H1 (cell line): ENCODE measurements at regions not wholly inside any gene's neighbourhood (a gene's known extent, or its start where the extent isn't known, plus 50 kb on each side); places are given as distances from the start of the nearest gene placed in this dataset.

Experiments used
- CTCF ChIA-PET: fragments of 300-600 bp; sonication (Branson Sonifier 250); formaldehyde crosslinking; loops from one replicate; lab custom pipeline; 2021; ENCODE audit not compliant: partially characterized antibody; lab: Charles Lee
- POLR2A ChIA-PET: fragments of 300-600 bp; sonication (Branson Sonifier 250); formaldehyde crosslinking; loops from one replicate; lab custom pipeline; 2021; ENCODE audit warnings: inconsistent platforms; ENCODE audit not compliant: partially characterized antibody; lab: Charles Lee
- DNase-seq, 2 experiments: peaks; one replicate each; pipeline versions ENCODE4 v3.0.0 to v3.0.0-alpha.2; 2010 to 2022; ENCODE audit warnings: low spot score in 2 of 2, low read depth in 1 of 2, mixed read lengths in 1 of 2
- FAIRE-seq: peaks from 2 replicates; lab custom pipeline; 2011; peaks lifted over from hg19 to GRCh38; lab: Jason Lieb, UNC
- H2AFZ ChIP-seq: 2 replicates; pipeline ENCODE4 v1.8.1; 2012; ENCODE audit warnings: low read length, inconsistent platforms
- H2AK5ac ChIP-seq: 2 replicates; pipeline ENCODE4 v1.6.1; 2013; ENCODE audit warnings: low read depth, low read length
- H2BK120ac ChIP-seq: replicated peaks from 2 replicates; pipeline ENCODE3; 2013; ENCODE audit warnings: low read depth, low read length, inconsistent platforms
- H2BK12ac ChIP-seq: 2 replicates; pipeline ENCODE4 v1.6.1; 2013; ENCODE audit warnings: low read depth, low read length
- H2BK15ac ChIP-seq: 2 replicates; pipeline ENCODE4 v1.6.1; 2013; ENCODE audit warnings: low read length
- H2BK20ac ChIP-seq: 2 replicates; pipeline ENCODE4 v1.6.1; 2013; ENCODE audit warnings: low read length
- H2BK5ac ChIP-seq: 2 replicates; pipeline ENCODE4 v1.6.1; 2013; ENCODE audit warnings: low read depth, low read length
- H3K14ac ChIP-seq: 2 replicates; pipeline ENCODE4 v1.6.1; 2013; ENCODE audit warnings: inconsistent platforms; ENCODE audit not compliant: insufficient read length
- H3K18ac ChIP-seq: 2 replicates; pipeline ENCODE4 v1.6.1; 2013; ENCODE audit warnings: low read length; ENCODE audit errors: extremely low read depth
- H3K23ac ChIP-seq: 2 replicates; pipeline ENCODE4 v1.6.1; 2013; ENCODE audit warnings: inconsistent platforms; ENCODE audit not compliant: insufficient read length
- H3K23me2 ChIP-seq: 2 replicates; pipeline ENCODE4 v1.6.1; 2013; ENCODE audit warnings: low read depth, low read length
- H3K27ac ChIP-seq: 2 replicates; pipeline ENCODE4 v1.6.1; 2011; ENCODE audit warnings: low read depth, low read length, inconsistent platforms
- H3K27me3 ChIP-seq, 4 experiments: replicated peaks in 1 of 4; 1 replicate in 1 of 4; 2 replicates in 3 of 4; pipeline versions ENCODE4 v1.6.1 to v1.8.1; 2011 to 2013; ENCODE audit warnings: low read length in 3 of 4, mild to moderate bottlenecking in 3 of 4, inconsistent platforms in 2 of 4, mixed read lengths in 2 of 4, moderate library complexity in 1 of 4; ENCODE audit not compliant: control insufficient read depth in 3 of 4, insufficient read depth in 3 of 4; ENCODE audit errors: extremely low read depth in 1 of 4
- H3K36me3 ChIP-seq, 4 experiments: 2 replicates each; pipeline versions ENCODE4 v1.6.1 to v1.8.1; 2011 to 2013; ENCODE audit warnings: mild to moderate bottlenecking in 4 of 4, low read length in 3 of 4, moderate library complexity in 2 of 4, control low read depth in 1 of 4, inconsistent platforms in 1 of 4; ENCODE audit not compliant: insufficient read depth in 4 of 4, control insufficient read depth in 2 of 4
- H3K4ac ChIP-seq: replicated peaks from 2 replicates; pipeline ENCODE3; 2013; ENCODE audit warnings: low read length, low read depth, mixed read lengths, inconsistent platforms; ENCODE audit not compliant: insufficient read length
- H3K4me1 ChIP-seq, 4 experiments: replicated peaks in 1 of 4; 1 replicate in 1 of 4; 2 replicates in 3 of 4; pipeline versions ENCODE4 v1.6.1 to v1.8.1; 2011 to 2013; ENCODE audit warnings: low read length in 3 of 4, inconsistent platforms in 2 of 4, mixed read lengths in 1 of 4; ENCODE audit not compliant: insufficient read depth in 4 of 4, control insufficient read depth in 3 of 4
- H3K4me2 ChIP-seq, 2 experiments: 2 replicates each; pipeline versions ENCODE4 v1.6.1 to v1.8.1; 2011 to 2013; ENCODE audit warnings: low read depth in 2 of 2, low read length in 2 of 2, control low read depth in 1 of 2, inconsistent platforms in 1 of 2, mild to moderate bottlenecking in 1 of 2; ENCODE audit not compliant: insufficient read depth in 1 of 2
- H3K4me3 ChIP-seq, 4 experiments: fragments of 200-600, 300-600 bp in 1 of 4; sonication (generic), shearing (Covaris generic), sonication (Bioruptor Twin) in 1 of 4; 2 replicates each; pipeline versions ENCODE4 v1.5.1 to v1.8.1; 2011 to 2016; ENCODE audit warnings: low read length in 4 of 4, low read depth in 3 of 4, control low read depth in 2 of 4, inconsistent platforms in 2 of 4, mild to moderate bottlenecking in 2 of 4, mixed read lengths in 1 of 4, moderate library complexity in 1 of 4; ENCODE audit not compliant: insufficient read depth in 2 of 4; ENCODE audit errors: extremely low read depth in 1 of 4
- H3K56ac ChIP-seq: replicated peaks from 2 replicates; pipeline ENCODE3; 2013; ENCODE audit warnings: low read depth, mild to moderate bottlenecking, mixed read lengths, low read length, inconsistent platforms; ENCODE audit not compliant: insufficient read length
- H3K79me1 ChIP-seq: 2 replicates; pipeline ENCODE4 v1.6.1; 2013; ENCODE audit warnings: low read depth, low read length, control low read depth
- H3K79me2 ChIP-seq, 2 experiments: 2 replicates each; pipeline versions ENCODE4 v1.6.1 to v1.8.1; 2012 to 2013; ENCODE audit warnings: low read length in 2 of 2, mild to moderate bottlenecking in 2 of 2, inconsistent platforms in 1 of 2; ENCODE audit not compliant: insufficient read depth in 2 of 2, control insufficient read depth in 1 of 2
- H3K9ac ChIP-seq, 4 experiments: replicated peaks in 1 of 4; 1 replicate in 1 of 4; 2 replicates in 3 of 4; pipeline versions ENCODE4 v1.6.1 to v1.8.1; 2011 to 2013; ENCODE audit warnings: low read depth in 3 of 4, low read length in 3 of 4, control low read depth in 2 of 4, mild to moderate bottlenecking in 2 of 4, moderate library complexity in 2 of 4, inconsistent platforms in 1 of 4; ENCODE audit errors: extremely low read depth in 1 of 4
- H3K9me3 ChIP-seq, 2 experiments: 2 replicates each; pipeline versions ENCODE4 v1.6.1 to v1.8.1; 2012 to 2013; ENCODE audit warnings: mild to moderate bottlenecking in 2 of 2, moderate library complexity in 2 of 2, control low read depth in 1 of 2, inconsistent platforms in 1 of 2, low read depth in 1 of 2, low read length in 1 of 2, mixed read lengths in 1 of 2; ENCODE audit not compliant: insufficient read depth in 2 of 2
- H4K20me1 ChIP-seq, 2 experiments: replicated peaks in 1 of 2; 2 replicates each; pipeline versions ENCODE3 to v1.8.1; 2011 to 2013; ENCODE audit warnings: inconsistent platforms in 2 of 2, low read length in 2 of 2, mild to moderate bottlenecking in 1 of 2; ENCODE audit not compliant: insufficient read depth in 2 of 2, control insufficient read depth in 1 of 2
- H4K5ac ChIP-seq: 2 replicates; pipeline ENCODE4 v1.6.1; 2013; ENCODE audit warnings: low read length, low read depth, mixed read lengths, inconsistent platforms; ENCODE audit not compliant: insufficient read length
- H4K8ac ChIP-seq: 2 replicates; pipeline ENCODE4 v1.8.0; 2013; ENCODE audit warnings: mild to moderate bottlenecking, moderate library complexity, low read length, inconsistent platforms; ENCODE audit not compliant: insufficient read depth; ENCODE audit errors: extremely low read depth
- H4K91ac ChIP-seq: replicated peaks from 2 replicates; pipeline ENCODE3; 2013; ENCODE audit warnings: low read length, mixed read lengths, inconsistent platforms; ENCODE audit not compliant: insufficient read length
- BCL11A ChIP-seq, 2 experiments: IDR thresholded peaks; one replicate each; pipeline ENCODE4 v1.6.1; 2011; ENCODE audit warnings: low read depth in 2 of 2, low read length in 2 of 2, mild to moderate bottlenecking in 2 of 2
- EZH2 ChIP-seq: fragments of 200-600 bp; sonication (generic); IDR thresholded peaks from 2 replicates; pipeline ENCODE4 v1.7.1; 2012; ENCODE audit warnings: low read depth, mild to moderate bottlenecking, moderate library complexity, low read length, inconsistent platforms; ENCODE audit not compliant: severe bottlenecking
- POU5F1 ChIP-seq: IDR thresholded peaks from 2 replicates; pipeline ENCODE4 v1.6.1; 2011; ENCODE audit warnings: low read depth, mild to moderate bottlenecking, low read length, moderate library complexity
- RAD21 ChIP-seq, 2 experiments: IDR thresholded peaks in 1 of 2; conservative IDR thresholded peaks in 1 of 2; 2 replicates each; pipeline ENCODE4 v1.6.1; 2011; ENCODE audit warnings: low read depth in 2 of 2, low read length in 2 of 2, improper control_type of control experiment in 1 of 2, inconsistent platforms in 1 of 2, mild to moderate bottlenecking in 1 of 2, moderate library complexity in 1 of 2
- TEAD4 ChIP-seq: IDR thresholded peaks from 2 replicates; pipeline ENCODE4 v1.6.1; 2012; ENCODE audit warnings: low read depth, low read length, inconsistent platforms, mixed read lengths
- YY1 ChIP-seq: IDR thresholded peaks from 2 replicates; pipeline ENCODE4 v1.6.1; 2011; ENCODE audit warnings: low read depth, mild to moderate bottlenecking, low read length
- WGBS, 2 experiments: shearing (Covaris generic) in 1 of 2; methylation state at CpG; one replicate each; pipeline versions ENCODE4 v1.1.6 to v1.1.7; 2013 to 2015; ENCODE audit warnings: low lambda C conversion rate in 2 of 2, mixed read lengths in 2 of 2, inconsistent platforms in 1 of 2, low coverage in 1 of 2, missing lambda C conversion rate in 1 of 2; ENCODE audit not compliant: insufficient replicate concordance in 2 of 2, insufficient coverage in 1 of 2, insufficient read length in 1 of 2; ENCODE audit errors: extremely low coverage in 1 of 2, missing lambda C conversion rate in 1 of 2; 5-methylcytosine and 5-hydroxymethylcytosine counted together
- TF ChIP-seq, protein P1 (sequence below), 3 experiments: IDR thresholded peaks; 1 replicate in 2 of 3; 2 replicates in 1 of 3; pipeline versions ENCODE4 v1.5.1 to v1.6.1; 2011; ENCODE audit warnings: low read length in 3 of 3, mild to moderate bottlenecking in 3 of 3, inconsistent platforms in 2 of 3, low read depth in 1 of 3, moderate library complexity in 1 of 3; ENCODE audit not compliant: insufficient read depth in 1 of 3; ENCODE audit errors: control extremely low read depth in 1 of 3

DNA sequence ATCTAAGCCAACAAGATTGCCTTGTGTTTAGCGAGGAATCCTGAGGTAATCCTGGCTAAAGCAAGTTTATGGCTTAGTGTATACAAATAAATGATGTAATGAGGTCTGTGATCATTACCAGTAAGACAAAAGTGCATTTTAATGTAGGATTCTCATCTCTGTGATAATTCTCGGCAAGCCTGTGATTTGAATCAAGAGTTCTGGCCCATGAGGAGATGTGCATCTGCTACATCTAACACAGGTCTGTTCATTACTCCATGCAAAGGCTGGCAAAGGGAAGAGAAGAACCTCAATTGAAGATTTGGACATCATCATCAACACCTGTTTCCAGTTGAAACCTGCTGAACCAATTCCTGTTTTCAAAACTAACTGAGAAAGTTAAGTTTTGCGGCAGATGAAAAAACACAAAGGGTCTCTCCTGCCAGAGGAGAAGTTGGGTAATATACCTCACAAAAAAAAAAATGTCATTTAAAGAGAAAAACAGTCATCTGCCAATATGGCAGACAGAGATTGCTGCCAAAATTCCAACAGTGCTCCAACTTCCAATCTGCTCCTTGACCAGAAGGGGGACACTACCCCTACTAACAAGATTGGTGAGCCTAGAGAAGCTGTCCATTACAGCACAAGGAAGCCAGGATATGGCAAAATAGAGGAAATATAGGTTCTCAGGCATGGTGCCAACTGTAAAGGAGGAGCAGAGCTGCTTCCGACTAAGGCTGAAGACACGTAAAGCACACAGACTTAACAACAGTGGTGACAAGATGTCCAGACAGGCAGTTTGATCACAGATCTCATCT is 453.7 kb downstream of the TTLL7 start:
- Histone ChIP-seq H3K4ac (no peak overlapping the region), H3K36me3 (no peaks in the 10 kb centered on the region), H3K23ac (no peak overlapping the region), H2AK5ac (no peak overlapping the region), H4K20me1 (no peaks in the 10 kb centered on the region), H3K23me2 (no peaks in the 10 kb centered on the region), H2BK20ac (no peak overlapping the region), H3K18ac (no peak overlapping the region), H2BK12ac (no peak overlapping the region), H3K79me1 (no peaks in the 10 kb centered on the region), H4K8ac (no peak overlapping the region), H3K27me3 (no peaks in the 10 kb centered on the region), H3K9me3 (no peaks in the 10 kb centered on the region), H4K91ac (no peak overlapping the region), H4K5ac (no peak overlapping the region), H3K27ac (no peak overlapping the region), H2BK15ac (no peak overlapping the region)
- FAIRE-seq: no peak
- CTCF ChIA-PET: interaction anchor here (0.6 to 1.5 kb wide), 4 partner anchors 14 to 1466 kb away, joined by 3 to 5 read pairs (median 3); no protein-coding TSS in a partner anchor
- TF ChIP-seq YY1 (peak; percentile 77; the same call in 1 of the 2 replicates), EZH2 (no peak), TEAD4 (peak; percentile 46; the same call in 1 of the 2 replicates), POU5F1 (no peak), BCL11A (IDR thresholded peaks at IDR 0.05; ENCODE audit: low read depth in 2 of 2, low read length in 2 of 2) (no peak), RAD21 (IDR thresholded peaks at IDR 0.05 in 1 of 2, conservative IDR thresholded peaks at IDR 0.05 in 1 of 2; ENCODE audit: low read depth in 2 of 2, low read length in 2 of 2) (peak; percentile 73 to 79)
- TF ChIP-seq, protein P1, sequence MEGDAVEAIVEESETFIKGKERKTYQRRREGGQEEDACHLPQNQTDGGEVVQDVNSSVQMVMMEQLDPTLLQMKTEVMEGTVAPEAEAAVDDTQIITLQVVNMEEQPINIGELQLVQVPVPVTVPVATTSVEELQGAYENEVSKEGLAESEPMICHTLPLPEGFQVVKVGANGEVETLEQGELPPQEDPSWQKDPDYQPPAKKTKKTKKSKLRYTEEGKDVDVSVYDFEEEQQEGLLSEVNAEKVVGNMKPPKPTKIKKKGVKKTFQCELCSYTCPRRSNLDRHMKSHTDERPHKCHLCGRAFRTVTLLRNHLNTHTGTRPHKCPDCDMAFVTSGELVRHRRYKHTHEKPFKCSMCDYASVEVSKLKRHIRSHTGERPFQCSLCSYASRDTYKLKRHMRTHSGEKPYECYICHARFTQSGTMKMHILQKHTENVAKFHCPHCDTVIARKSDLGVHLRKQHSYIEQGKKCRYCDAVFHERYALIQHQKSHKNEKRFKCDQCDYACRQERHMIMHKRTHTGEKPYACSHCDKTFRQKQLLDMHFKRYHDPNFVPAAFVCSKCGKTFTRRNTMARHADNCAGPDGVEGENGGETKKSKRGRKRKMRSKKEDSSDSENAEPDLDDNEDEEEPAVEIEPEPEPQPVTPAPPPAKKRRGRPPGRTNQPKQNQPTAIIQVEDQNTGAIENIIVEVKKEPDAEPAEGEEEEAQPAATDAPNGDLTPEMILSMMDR (IDR thresholded peaks at IDR 0.05; ENCODE audit: control extremely low read depth in 1 of 3, insufficient read depth in 1 of 3, low read depth in 1 of 3, low read length in 3 of 3): peak in 2 of 3 experiments; percentile 46 to 66; a peak in 3 of 4 replicates
- TF ChIP-seq, all 59 proteins: peak for 4
- H3K4me3 ChIP-seq: no peak overlapping the region
- no peak overlapping the region for H2BK120ac ChIP-seq
- no peak overlapping the region for H3K9ac ChIP-seq
- POLR2A ChIA-PET: no interaction called here
- no peak for DNase-seq
- no peaks in the 10 kb centered on the region for H3K4me1 ChIP-seq
- no peak overlapping the region for H3K4me2 ChIP-seq
- H2BK5ac ChIP-seq: no peak overlapping the region
- no peak overlapping the region for H3K14ac ChIP-seq
- H3K79me2 ChIP-seq: no peaks in the 10 kb centered on the region
- no peak overlapping the region for H2AFZ ChIP-seq
- H3K56ac ChIP-seq: no peak overlapping the region
- WGBS, 2 experiments: 91% methylated on average over 5 of the region's 5 CpGs; no CpG with 5 or more reads in 1 of the 2 experiments
